ENCODE measurements at regions not wholly inside any gene's neighbourhood (a gene's known extent, or its start where the extent isn't known, plus 50 kb on each side); places are given as distances from the start of the nearest gene placed in this dataset.
"Not testable (repeated sequence)": the region's sequence is repeated elsewhere in the genome, so short reads cannot be mapped to it uniquely, and the experiment has no call there.

GRCh38 chr3:40753291-40753770, 228.6 kb downstream of the ZNF621 start:
- DNase-seq (ENCODE audit: low read depth, low spot score): no peak

- no peak for DNase-seq (ENCODE audit: low read depth, low spot score)
Measured at GRCh38 chr3:40753951-40754350, 229.2 kb downstream of the ZNF621 start.

- DNase-seq (ENCODE audit: low read depth, low spot score): peak; percentile 24
Measured at GRCh38 chr3:40754994-40755393, 230.2 kb downstream of the ZNF621 start.

GRCh38 chr3:40756500-40756899, 231.7 kb downstream of the ZNF621 start:
- no peak for DNase-seq (ENCODE audit: low read depth, low spot score)

- DNase-seq (ENCODE audit: low read depth, low spot score): not testable (repeated sequence)
Measured at GRCh38 chr3:40762771-40763170, 238.0 kb downstream of the ZNF621 start.

GRCh38 chr3:40763807-40764206, 239.0 kb downstream of the ZNF621 start:
- no peak for DNase-seq (ENCODE audit: low read depth, low spot score)

- DNase-seq (ENCODE audit: low read depth, low spot score): no peak
Measured at GRCh38 chr3:40764747-40765146, 240.0 kb downstream of the ZNF621 start.

GRCh38 chr3:40765884-40766283, 241.1 kb downstream of the ZNF621 start:
- DNase-seq (ENCODE audit: low read depth, low spot score): peak; percentile 29

GRCh38 chr3:40766396-40766795, 241.6 kb downstream of the ZNF621 start:
- DNase-seq (ENCODE audit: low read depth, low spot score): no peak

- DNase-seq (ENCODE audit: low read depth, low spot score): no peak
Measured at GRCh38 chr3:40768046-40768445, 243.3 kb downstream of the ZNF621 start.

- DNase-seq (ENCODE audit: low read depth, low spot score): no peak
Measured at GRCh38 chr3:40768536-40768935, 243.8 kb downstream of the ZNF621 start.

GRCh38 chr3:40770061-40770460, 245.3 kb downstream of the ZNF621 start:
- DNase-seq (ENCODE audit: low read depth, low spot score): no peak

- DNase-seq (ENCODE audit: low read depth, low spot score): peak; percentile 68
Measured at GRCh38 chr3:40771112-40771511, 246.4 kb downstream of the ZNF621 start.

- no peak for DNase-seq (ENCODE audit: low read depth, low spot score)
Measured at GRCh38 chr3:40779039-40779438, 254.3 kb downstream of the ZNF621 start.

- peak; percentile 78 for DNase-seq (ENCODE audit: low read depth, low spot score)
Measured at GRCh38 chr3:40780291-40780924, 255.6 kb downstream of the ZNF621 start.

- DNase-seq (ENCODE audit: low read depth, low spot score): no peak
Measured at GRCh38 chr3:40780925-40781406, 256.2 kb downstream of the ZNF621 start.

GRCh38 chr3:40782111-40782721, 257.5 kb downstream of the ZNF621 start:
- DNase-seq (ENCODE audit: low read depth, low spot score): no peak

- DNase-seq (ENCODE audit: low read depth, low spot score): no peak
Measured at GRCh38 chr3:40790746-40791145, 266.0 kb downstream of the ZNF621 start.

- DNase-seq (ENCODE audit: low read depth, low spot score): no peak
Measured at GRCh38 chr3:40793730-40794129, 269.0 kb downstream of the ZNF621 start.

- DNase-seq (ENCODE audit: low read depth, low spot score): peak; percentile 93
Measured at GRCh38 chr3:40800343-40800742, 275.6 kb downstream of the ZNF621 start.

- peak; percentile 49 for DNase-seq (ENCODE audit: low read depth, low spot score)
Measured at GRCh38 chr3:40801284-40801741, 276.6 kb downstream of the ZNF621 start.

- no peak for DNase-seq (ENCODE audit: low read depth, low spot score)
Measured at GRCh38 chr3:40803311-40803710, 278.6 kb downstream of the ZNF621 start.

GRCh38 chr3:40805456-40805855, 280.7 kb downstream of the ZNF621 start:
- no peak for DNase-seq (ENCODE audit: low read depth, low spot score)

Data from astrocyte of the hippocampus (primary cell).